UCSD-AML1 (cell line): ENCODE measurements at regions not wholly inside any gene's neighbourhood (a gene's known extent, or its start where the extent isn't known, plus 50 kb on each side); places are given as distances from the start of the nearest gene placed in this dataset.
"Not testable (repeated sequence)": the region's sequence is repeated elsewhere in the genome, so short reads cannot be mapped to it uniquely, and the experiment has no call there.

ENCODE experiments used
- DNase-seq: peaks from one replicate; lab custom pipeline; 2025; ENCODE audit not compliant: unreplicated experiment; lab: John Stamatoyannopoulos, UW

DNA sequence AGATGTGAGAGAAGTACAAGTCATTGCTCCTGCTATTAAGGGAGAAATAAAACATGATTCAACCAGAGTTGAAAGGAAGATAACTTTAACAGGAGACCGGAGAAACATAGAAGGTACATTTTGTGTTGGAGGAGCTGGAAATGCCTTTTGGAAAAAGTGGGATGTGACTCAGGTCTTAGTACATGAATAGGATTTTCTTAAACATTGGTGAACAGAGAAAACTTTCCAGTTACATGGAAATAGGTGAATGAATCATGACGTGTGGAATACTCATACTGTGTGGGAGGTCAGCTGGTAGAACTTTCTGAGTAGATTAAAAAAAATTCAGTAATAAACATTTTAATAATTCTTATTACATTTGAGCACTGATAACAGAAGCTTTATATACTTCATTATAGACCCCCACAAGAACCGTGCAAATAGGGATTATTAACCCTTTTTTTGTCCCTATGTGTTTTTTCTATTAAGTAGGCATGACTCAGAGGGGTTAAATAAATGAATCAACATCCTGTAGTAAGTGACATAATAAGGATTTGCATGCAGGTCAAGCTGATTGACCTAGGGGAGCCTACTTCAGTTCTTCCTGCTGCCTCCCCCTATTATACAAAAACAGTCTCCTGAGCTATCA lies 710.5 kb downstream of the NOVA1 start:
- DNase-seq = no peak

DNA sequence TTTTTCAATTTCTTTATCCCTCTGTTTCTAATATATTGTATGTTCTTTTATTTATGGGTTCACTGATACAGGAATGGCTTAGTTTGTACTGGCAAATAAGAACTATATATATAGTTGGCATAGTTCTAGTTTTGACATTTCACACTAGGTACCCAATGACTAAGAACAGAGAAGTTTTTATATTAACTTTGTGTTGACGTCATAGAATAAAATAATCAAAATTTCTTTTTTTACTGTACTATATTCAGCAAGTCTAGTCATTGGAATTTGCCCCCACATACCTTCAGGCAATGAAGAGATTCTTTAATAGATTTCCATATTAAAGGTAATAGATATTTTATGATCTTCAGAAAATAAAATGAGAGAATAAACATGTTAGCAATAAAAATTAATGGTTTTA lies 713.2 kb downstream of the NOVA1 start:
- no peak for DNase-seq

DNA sequence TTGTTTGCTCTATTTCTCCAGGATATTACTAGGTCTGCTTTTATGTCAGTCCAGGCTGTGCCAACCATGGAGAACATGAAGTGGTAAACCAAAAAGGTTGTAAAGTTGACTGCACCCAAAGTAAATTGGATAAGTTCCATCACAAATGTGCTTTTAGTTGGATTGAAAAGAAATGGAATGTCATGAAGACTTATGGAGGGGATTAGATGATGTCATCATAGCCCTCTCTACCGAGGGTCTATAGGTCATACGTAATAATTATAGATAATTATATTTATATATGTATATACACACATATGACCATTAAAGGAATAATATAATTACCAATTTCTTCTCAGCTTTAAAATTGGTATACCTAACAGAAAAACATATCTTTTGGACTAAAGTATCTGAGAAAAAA lies 714.9 kb downstream of the NOVA1 start:
- no peak for DNase-seq

DNA sequence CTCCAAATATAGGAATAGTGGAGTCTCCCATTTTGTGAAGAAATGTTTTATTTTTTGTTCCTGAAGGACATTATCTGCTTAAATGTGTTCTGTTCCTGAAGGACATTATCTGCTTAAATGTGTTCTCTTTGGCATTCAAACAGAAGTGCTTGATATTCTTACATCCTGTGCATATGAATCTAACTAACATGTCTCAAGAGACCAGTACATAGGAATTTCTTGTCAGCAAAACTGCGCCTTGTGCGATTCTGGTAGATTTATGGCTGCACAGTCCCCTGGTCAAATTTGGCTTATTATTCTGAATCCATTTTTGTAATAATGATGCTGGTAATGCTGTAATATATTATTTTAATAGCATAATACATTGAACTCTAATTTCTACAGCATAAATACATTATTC lies 722.4 kb downstream of the NOVA1 start:
- no peak for DNase-seq

DNA sequence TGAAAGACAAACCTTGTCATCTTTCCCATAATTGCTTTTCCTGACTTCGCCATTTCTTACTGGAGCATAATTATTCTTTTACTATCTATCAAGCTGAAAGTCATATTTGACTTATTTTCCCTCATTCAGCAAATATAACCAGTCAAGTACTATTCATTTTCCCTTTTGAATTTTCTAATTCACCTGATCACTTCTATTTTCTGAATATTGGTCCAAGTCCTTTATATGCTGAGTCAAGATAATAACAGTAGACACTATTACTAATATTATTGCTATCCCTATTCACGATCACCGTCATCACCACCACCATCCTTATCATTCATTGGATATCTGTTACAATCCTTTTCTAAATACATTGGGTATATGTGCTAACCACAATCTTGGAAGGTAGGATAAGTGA lies 728.0 kb downstream of the NOVA1 start:
- no peak for DNase-seq

DNA sequence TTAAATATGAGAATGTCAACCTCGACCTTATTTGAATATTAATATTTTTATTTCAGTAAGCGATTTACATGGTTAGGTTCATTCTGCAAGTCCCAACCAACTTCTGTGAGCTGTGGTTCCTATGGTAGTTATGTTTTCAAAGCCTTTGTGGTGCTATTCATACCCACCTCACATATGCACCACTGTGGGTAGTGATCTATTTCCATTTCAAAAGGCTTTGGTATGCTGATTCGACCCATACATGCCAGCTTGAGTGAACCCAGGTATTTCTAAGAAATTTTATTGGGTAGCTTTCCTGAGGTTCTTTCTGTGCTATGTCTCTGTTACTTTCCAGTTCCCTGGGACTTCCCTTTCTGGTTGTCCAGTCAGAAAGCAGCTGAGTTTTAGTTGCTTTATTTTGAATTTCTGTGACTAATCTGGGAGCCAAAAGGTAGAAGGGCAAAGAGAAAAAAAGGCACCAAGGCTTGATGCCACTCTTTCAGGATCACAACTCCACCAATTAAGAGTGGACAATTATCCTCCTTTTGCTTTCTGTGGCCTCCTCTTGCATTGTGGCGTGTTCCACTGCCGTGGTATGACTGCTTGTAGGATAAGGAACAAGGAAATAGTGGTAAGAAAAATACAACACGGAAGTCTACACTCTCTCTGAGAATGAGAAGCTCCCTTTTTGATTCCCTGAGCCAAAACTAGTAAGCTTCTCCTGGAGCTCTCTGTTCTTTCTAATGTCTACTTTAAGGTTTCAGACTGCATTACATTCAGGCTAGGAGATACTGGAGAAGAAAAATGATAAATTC lies 729.1 kb downstream of the NOVA1 start:
- no peak for DNase-seq

DNA sequence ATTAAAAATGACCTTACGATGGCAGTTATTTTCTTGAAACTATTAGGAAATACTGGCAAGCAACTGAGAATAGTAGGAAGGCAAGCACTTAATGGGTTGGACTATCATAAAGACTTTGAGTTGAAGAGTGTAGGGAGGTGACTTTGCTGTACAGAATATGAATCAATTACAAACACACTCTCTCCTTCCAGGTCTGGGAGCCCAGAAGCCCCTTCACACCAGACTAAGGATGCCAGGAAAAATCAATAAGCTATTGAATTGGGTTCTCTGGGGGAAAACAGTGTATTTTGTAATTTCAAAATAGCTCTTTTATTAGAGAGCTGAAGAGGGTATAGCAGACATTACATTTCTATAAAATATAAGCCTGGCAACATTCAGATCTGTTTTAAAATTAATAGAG lies 736.4 kb downstream of the NOVA1 start:
- DNase-seq = no peak

DNA sequence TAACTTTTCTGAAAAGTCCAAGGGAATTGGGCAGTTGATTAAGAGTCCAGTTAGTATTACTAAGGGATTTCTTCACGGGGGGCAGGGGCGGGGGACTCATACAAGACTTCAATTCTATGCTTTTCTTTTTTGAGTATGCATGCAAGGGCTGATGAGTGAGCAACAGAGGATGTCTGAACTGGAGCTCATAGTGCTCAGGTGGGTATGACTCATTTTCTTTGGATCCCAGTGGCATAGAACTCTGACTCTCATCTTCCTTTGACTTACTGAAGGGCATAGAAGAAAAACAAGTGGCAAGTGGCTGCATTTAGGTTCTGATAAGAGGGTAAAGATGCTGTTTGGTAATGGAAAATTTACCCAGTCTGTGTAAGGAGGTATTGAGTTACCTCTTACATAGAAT lies 749.2 kb downstream of the NOVA1 start:
- DNase-seq = no peak

DNA sequence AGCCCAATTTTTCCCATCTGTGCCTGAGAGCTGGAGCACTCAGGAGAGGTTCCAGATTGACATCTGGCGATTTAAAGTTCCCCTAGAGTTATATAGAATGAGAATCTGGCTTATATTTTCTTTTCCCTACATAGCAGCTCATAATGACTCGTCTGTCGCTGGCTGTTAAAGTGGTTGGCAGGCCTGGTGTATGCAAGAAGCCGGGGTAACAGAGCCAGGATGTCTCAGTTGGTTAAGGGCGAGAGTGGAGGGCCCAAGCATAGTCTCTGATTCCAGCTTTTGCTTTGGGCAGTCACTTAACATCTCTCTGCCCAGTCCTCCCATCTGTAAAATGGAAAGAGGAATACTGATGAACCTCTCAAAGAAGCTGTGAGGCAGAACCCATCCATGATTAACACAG lies 751.6 kb downstream of the NOVA1 start:
- DNase-seq = no peak

DNA sequence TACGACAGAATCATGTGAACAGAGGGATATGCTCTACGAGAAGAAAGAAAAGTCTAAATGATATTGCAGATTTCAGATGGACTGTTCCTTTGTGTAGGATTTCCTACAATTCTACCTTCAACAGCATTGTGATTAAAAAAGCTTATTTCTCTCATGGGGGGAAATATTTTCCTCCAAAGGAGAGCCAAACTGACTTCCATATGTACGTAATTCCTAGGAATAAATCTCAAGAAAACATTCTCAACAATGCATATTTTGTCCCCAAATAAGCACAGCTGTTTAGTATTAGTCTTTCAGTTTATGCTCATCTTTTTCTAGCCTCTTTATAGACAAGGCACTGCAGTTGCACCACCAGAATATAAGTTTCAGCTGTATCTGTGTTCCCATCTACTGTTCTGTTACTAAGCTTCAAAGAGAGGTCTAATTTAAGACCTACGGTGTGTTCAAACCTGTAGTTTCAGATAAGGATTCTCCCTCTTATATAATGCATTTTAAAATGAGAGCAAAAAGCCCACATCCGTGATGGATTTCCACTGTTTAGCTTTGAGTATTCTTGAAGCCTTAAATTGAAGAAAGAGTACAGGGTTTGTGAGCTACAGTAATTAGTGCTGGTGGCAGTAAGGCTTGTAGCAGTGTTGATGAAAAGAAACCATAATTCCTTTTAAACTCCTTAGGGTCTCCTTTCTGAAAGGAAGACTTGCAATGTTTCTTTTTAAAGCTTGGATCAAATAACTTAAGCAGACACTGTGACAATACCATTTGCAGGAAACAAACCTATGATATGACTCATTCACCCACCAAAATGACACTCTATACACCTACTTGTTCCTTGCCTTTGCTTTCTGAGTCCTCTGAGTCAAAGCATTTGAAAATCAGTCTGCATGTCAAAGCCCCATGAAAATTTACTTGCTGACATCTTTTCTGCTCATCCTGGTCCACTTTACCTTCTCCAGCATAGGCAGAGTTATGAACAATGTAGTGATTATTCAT lies 754.1 kb downstream of the NOVA1 start:
- DNase-seq = no peak

DNA sequence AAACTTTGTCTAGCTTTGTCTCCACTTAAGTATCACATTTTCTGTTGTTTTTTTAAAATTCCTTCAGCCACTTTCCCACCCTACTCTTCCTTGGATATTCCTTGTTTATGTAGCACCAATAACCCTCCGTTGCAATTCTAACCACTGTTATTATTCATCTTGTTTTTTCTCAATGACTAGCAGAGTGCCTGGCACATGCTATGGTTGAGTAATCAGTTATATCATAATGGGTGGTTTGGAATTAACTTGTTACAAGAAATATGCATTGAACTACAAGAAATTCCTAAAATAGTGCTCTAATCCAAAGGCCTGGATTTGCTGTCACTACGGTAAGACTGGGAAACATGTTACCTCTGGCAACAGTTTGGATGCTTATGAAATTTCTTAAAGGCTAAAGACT lies 756.6 kb downstream of the NOVA1 start:
- DNase-seq = no peak

DNA sequence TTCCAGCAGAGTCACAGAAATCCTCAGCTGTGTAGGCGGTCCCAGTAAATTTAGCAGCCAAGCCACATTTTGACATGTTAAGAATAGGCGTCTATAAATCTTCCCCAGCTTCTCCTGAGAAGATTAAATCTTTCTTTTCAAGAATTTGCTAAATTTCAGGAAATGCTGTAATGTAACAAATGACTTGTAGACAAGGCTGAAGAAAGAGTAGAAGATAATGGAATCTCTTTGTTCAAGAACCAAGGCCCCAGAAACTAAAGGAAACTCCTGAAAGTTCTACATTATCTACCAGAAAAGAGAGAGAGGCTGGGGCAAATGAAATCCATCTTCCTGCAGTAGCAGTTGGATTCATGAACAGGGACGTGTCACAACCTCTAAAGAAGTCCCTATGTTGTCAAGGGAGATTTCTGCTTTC lies 760.3 kb downstream of the NOVA1 start:
- DNase-seq = no peak

DNA sequence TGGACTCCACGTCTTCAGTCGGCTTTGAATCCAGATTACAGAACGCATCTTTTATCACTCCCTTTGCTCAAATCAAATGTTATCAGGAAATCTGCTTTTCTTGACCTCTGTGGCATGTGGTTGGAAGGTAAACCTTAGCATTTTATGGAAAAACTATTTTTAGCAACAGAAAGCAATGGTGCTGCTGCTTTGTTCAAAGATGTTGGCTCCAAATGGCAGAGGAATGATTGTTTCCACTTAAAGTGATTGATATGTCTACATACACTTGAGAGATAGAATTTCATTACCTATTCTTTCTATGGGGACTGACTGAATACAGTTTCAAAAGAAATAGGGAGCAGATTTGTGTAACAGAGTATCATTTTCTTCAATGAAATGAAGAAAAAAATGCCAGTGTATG lies 761.2 kb downstream of the NOVA1 start:
- DNase-seq = no peak

DNA sequence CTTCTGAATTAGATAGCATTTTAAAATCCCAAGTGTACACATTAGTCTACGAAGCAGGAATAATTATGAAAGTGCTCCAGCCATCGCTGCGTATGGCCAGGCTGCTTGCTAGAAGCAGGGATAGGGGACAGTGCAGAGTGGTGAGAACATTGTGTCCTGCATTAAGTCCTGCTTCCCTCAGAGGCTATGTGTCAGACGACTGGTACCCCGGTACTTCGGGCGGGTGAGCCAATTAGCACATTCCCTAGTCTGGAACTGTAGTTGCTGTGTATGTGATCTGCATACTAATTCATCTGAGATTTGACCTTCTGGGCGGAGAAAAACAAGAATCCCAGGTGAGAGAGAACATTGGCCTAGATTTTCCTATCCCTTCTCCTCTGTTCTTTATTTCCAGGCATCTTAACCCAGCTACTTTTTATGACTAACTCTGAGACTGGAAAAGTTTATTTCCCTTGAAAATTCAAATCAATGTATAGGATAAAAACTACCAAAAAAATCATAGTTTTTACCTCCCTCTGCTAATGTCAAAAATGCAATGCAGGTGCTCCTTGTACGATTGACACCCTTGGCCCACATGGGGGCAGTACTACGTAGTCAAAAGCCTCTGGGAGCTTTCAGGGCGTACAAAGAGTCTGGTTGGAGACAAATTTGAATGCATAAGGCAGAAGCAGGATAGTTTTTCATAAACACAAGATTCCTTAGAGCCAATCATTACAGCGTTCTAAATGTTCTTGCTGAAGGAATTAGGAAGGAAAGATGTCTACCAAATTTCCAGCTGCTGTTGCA lies 764.3 kb downstream of the NOVA1 start:
- DNase-seq = peak; percentile 25

DNA sequence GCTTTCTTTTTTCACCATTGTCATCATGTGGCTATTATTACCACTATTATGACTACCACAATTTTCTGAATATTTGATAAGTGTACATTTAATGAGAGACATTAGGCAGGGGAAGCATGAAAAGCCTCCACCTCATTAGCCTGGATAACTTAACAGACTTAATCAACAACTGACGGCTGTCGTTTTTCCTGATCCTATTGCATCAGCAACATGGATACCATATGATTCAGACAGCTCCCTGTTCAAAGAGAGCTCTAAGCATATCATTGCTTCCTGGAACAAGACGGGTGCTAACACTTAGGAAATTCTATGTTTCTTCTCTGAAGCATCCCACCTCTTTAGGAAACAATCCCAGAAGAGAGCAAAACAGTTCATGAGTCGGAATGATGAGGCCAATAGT lies 765.2 kb downstream of the NOVA1 start:
- no peak for DNase-seq

DNA sequence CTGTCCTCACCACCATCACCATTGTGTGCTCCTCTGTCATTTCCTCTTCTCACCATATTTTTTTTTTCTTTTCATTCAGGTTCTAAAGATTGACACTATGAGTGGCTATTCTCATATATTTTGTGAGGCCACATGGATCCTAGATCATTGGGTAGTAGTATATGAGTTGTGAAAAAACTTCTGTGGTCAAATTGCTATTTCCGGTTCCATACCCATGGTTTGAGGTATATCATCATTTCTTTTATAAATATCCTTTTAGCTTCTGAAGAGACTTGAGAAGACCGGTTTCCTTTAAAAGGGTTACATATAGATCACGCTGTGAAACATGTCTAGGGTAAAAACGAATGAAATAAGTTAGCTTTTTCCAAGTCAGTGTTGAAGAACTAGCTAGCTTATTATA lies 769.3 kb downstream of the NOVA1 start:
- no peak for DNase-seq

DNA sequence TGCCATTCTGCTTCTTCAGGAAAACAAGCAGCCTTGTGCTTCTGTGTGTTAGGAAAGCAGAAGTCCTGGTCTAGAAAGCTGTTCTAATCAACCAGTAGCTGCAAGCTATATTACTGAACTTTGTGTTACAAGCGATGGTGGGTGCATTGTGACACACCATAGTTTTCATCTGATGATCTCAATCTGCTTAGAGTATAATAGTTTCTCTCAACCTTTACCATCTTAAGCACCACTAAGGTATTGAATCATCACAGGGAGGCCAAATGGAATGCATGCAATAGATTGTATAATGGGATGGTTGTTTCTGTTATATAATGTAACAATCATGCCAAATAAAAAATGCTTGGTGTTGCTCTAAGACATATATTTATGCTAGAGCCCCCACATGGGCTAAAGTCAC lies 771.7 kb downstream of the NOVA1 start:
- DNase-seq = no peak

DNA sequence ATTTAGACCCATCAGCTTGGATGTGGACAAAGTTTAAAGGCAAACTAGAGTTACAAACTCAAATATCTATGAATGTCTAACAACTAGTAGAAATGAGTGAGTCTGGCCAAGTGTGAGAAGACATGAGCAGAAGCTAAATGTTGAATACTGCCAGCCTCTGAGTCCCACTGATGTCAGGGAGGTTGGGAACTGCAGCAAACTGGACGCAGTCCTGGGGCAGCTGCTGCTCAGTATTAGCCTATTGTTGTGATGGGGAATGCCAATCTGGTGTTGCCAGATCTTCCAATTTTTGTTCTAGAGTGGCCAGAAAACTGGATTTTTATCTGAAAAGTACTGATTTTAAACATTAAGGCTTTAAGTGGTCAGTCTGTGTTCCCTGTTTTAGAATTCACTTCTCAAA lies 770.4 kb upstream of the STXBP6 start:
- DNase-seq = no peak

DNA sequence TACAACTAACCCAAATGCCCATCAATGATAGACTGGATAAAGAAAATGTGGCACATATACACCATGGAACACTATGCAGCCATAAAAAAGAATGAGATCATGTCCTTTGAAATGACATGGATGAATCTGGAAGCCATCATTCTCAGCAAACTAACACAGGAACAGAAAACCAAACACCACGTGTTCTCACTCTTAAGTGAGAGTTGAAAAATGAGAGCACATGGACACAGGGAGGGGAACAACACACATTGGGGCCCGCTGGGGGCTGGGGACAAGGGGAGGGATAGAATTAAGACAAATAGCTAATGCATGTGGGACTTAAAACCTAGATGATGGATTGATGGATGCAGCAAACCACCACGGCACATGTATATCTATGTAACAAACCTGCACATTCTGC lies 764.7 kb upstream of the STXBP6 start:
- DNase-seq = not testable (repeated sequence)

DNA sequence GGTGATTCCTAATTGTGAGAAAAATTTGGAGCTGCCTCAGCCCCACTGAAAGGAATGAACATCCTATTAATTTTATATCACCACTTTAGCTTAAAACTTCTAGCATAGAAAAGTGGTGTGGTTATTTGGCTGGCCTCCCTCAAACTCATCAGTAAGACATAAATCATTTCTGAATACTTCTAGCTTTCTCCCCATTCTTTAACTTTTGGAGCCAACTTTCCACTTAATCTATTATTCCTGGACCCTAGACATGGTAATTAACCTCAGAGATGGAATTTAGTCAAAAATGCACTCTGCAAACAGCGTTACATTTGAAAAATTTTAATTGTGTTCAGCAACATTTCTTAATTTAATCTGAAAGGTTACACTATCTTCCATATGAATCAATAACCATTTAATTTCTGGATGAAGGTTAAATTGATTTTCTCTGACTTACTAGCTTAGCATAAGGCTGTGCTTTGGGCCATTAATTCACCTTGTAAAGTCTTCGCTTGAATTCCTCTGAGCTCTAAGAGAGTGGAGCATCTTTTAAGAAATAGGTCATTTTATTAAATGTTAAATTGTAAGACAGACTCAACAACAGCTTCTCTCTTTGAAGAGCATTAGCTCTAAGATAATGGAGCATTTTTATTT lies 753.6 kb upstream of the STXBP6 start:
- no peak for DNase-seq
